Hepatocyte (in vitro differentiated cells): ENCODE measurements at regions not wholly inside any gene's neighbourhood (a gene's known extent, or its start where the extent isn't known, plus 50 kb on each side); places are given as distances from the start of the nearest gene placed in this dataset.

ENCODE experiments used
- DNase-seq: peaks from one replicate; pipeline ENCODE4 v3.0.0-alpha.2; 2016; ENCODE audit warnings: low spot score
- H2AFZ ChIP-seq: fragments of 200-600 bp; sonication (generic); 2 replicates; pipeline ENCODE4 v1.6.0; 2016; ENCODE audit warnings: antibody characterized with exemption, mild to moderate bottlenecking
- H3K27ac ChIP-seq: fragments of 200-600 bp; sonication (generic); 2 replicates; pipeline ENCODE4 v1.5.1; 2016; ENCODE audit warnings: mild to moderate bottlenecking
- H3K27me3 ChIP-seq: fragments of 200-600 bp; sonication (generic); 2 replicates; pipeline ENCODE4 v1.6.1; 2016
- H3K36me3 ChIP-seq: fragments of 200-600 bp; sonication (generic); replicated peaks from 2 replicates; pipeline ENCODE4 v1.5.1; 2016; ENCODE audit warnings: low read depth; ENCODE audit not compliant: insufficient read depth
- H3K4me1 ChIP-seq: fragments of 200-600 bp; sonication (generic); 2 replicates; pipeline ENCODE4 v1.5.1; 2016; ENCODE audit warnings: mild to moderate bottlenecking, moderate library complexity; ENCODE audit not compliant: insufficient read depth
- H3K4me2 ChIP-seq: fragments of 200-600 bp; sonication (generic); 2 replicates; pipeline ENCODE4 v1.6.0; 2016
- H3K4me3 ChIP-seq: fragments of 200-600 bp; sonication (generic); 2 replicates; pipeline ENCODE4 v1.5.1; 2016; ENCODE audit warnings: mild to moderate bottlenecking
- H3K79me2 ChIP-seq: fragments of 200-600 bp; sonication (generic); 2 replicates; pipeline ENCODE4 v1.6.0; 2017; ENCODE audit warnings: mild to moderate bottlenecking
- H3K9me2 ChIP-seq: fragments of 200-600 bp; sonication (generic); replicated peaks from 2 replicates; pipeline ENCODE4 v1.6.0; 2017; ENCODE audit warnings: mild to moderate bottlenecking; ENCODE audit not compliant: insufficient read depth
- H3K9me3 ChIP-seq: fragments of 200-600 bp; sonication (generic); 2 replicates; pipeline ENCODE4 v1.5.1; 2016; ENCODE audit warnings: low read depth, mild to moderate bottlenecking
- H4K20me1 ChIP-seq: fragments of 200-600 bp; sonication (generic); 2 replicates; pipeline ENCODE4 v1.6.0; 2016; ENCODE audit warnings: mild to moderate bottlenecking; ENCODE audit not compliant: insufficient read depth, poor library complexity, severe bottlenecking
- CTCF ChIP-seq: fragments of 200-600 bp; sonication (generic); IDR thresholded peaks from 2 replicates; pipeline ENCODE4 v1.5.1; 2016; ENCODE audit warnings: antibody characterized with exemption, mild to moderate bottlenecking; ENCODE audit not compliant: poor library complexity
- EZH2 ChIP-seq: fragments of 200-600 bp; sonication (generic); IDR thresholded peaks from 2 replicates; pipeline ENCODE4 v1.6.1; 2016; ENCODE audit warnings: antibody characterized with exemption, mild to moderate bottlenecking, borderline replicate concordance
- EZH2phosphoT487 ChIP-seq: fragments of 200-600 bp; sonication (generic); IDR thresholded peaks from one replicate; pipeline ENCODE4 v1.6.1; 2018; ENCODE audit warnings: antibody characterized with exemption, mild to moderate bottlenecking, low read depth, moderate library complexity; ENCODE audit not compliant: unreplicated experiment, severe bottlenecking
- WGBS: methylation state at CpG from one replicate; pipeline ENCODE4 v1.1.6; 2016; ENCODE audit warnings: low lambda C conversion rate; ENCODE audit errors: missing lambda C conversion rate; 5-methylcytosine and 5-hydroxymethylcytosine counted together

DNA sequence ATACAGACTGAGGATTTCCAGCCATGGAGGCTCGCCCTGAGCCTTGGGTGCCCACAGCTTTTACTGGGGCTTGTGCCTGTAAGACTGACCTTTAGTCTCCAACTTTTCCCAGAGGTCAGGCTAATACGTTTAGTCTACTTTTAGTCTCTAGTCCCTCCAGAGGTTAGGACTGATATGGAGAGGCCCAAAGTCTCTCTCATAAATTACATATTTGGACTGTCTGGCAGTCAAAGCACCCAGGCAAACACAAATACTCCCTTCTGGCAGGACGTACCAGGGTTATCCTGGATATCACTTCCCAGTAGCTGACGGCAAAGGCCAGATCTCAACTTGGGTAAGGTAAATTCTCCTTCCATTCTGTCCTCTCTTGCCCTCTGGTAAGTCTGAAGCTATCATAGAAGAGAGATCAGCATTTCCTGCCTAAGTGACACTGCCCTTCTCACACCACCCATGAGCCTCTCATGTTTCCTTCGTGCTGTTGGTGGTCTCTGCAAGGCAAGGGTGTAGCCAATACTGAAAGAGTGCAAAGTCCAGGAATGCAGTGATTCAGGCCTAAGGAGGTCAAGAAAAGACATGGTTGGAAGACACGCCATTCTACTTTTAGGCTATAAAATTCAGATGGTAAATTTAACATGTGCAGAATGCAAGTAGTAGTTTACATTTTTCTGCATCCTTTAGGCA, 69.3 kb upstream of the NEDD4L start:
- Histone ChIP-seq H3K9me2 (no peaks in the 10 kb centered on the region), H3K4me2 (no peak overlapping the region), H3K4me3 (no peak overlapping the region), H2AFZ (no peak overlapping the region), H4K20me1 (no peaks in the 10 kb centered on the region), H3K4me1 (peaks cover 6% of the 10 kb centered on the region), H3K79me2 (no peaks in the 10 kb centered on the region), H3K27ac (no peak overlapping the region), H3K9me3 (no peaks in the 10 kb centered on the region), H3K27me3 (no peaks in the 10 kb centered on the region), H3K36me3 (no peaks in the 10 kb centered on the region)
- 71% methylated on average over 6 of the region's 6 CpGs for WGBS
- TF ChIP-seq EZH2 = no peak
- TF ChIP-seq CTCF = no peak
- TF ChIP-seq EZH2phosphoT487 = no peak
- no peak for DNase-seq

- Histone ChIP-seq H3K4me3 (no peak overlapping the region), H3K79me2 (no peaks in the 10 kb centered on the region), H3K36me3 (no peaks in the 10 kb centered on the region), H4K20me1 (no peaks in the 10 kb centered on the region), H2AFZ (no peak overlapping the region), H3K4me1 (peaks cover 6% of the 10 kb centered on the region), H3K9me2 (no peaks in the 10 kb centered on the region), H3K9me3 (no peaks in the 10 kb centered on the region), H3K27ac (no peak overlapping the region), H3K4me2 (no peak overlapping the region), H3K27me3 (no peaks in the 10 kb centered on the region)
- TF ChIP-seq EZH2phosphoT487 = no peak
- no peak for TF ChIP-seq EZH2
- no peak for TF ChIP-seq CTCF
- no peak for DNase-seq
- WGBS = 95% methylated on average over 7 of the region's 7 CpGs
These were observed 70.1 kb upstream of the NEDD4L start for GRCh38 chr18:57973889-57974288.

GRCh38 chr18:57970356-57971095, 73.5 kb upstream of the NEDD4L start:
- Histone ChIP-seq H3K27ac (no peak overlapping the region), H3K79me2 (no peaks in the 10 kb centered on the region), H3K4me1 (no peaks in the 10 kb centered on the region), H3K9me2 (no peaks in the 10 kb centered on the region), H3K27me3 (no peaks in the 10 kb centered on the region), H3K4me3 (no peak overlapping the region), H3K9me3 (no peaks in the 10 kb centered on the region), H2AFZ (no peak overlapping the region), H3K4me2 (no peak overlapping the region), H4K20me1 (no peaks in the 10 kb centered on the region), H3K36me3 (no peaks in the 10 kb centered on the region)
- DNase-seq = no peak
- TF ChIP-seq EZH2 (no peak), CTCF (peak; percentile 16)
- WGBS = 91% methylated on average over 12 of the region's 12 CpGs

DNA sequence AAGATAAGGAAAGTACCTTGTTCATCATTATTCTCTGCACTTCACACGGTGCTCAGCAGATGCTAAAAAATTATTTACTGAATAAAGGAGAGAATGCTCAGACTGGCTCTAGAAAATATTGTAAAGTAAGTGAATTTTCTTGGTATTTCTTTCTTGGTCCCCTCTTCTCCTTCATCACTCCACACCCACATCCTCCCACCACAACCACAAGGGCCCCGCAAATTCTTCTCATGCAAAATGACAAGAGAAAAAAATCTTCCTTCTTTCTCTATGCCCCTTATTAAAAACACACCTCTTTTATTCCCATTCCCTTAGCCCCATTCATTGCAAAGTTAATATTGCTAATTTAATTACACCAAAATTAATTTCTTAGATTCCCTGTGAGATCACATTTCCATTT, 74.2 kb upstream of the NEDD4L start:
- no peaks in the 10 kb centered on the region for H3K36me3 ChIP-seq
- no peaks in the 10 kb centered on the region for H3K27me3 ChIP-seq
- H4K20me1 ChIP-seq = no peaks in the 10 kb centered on the region
- TF ChIP-seq CTCF (no peak), EZH2phosphoT487 (no peak), EZH2 (no peak)
- no peak for DNase-seq
- no peak overlapping the region for H3K4me2 ChIP-seq
- H3K9me3 ChIP-seq = no peaks in the 10 kb centered on the region
- H3K4me1 ChIP-seq = no peaks in the 10 kb centered on the region
- H3K27ac ChIP-seq = no peak overlapping the region
- no peaks in the 10 kb centered on the region for H3K9me2 ChIP-seq
- H3K4me3 ChIP-seq = no peak overlapping the region
- no peaks in the 10 kb centered on the region for H3K79me2 ChIP-seq
- no peak overlapping the region for H2AFZ ChIP-seq
- 85% methylated on average over 2 of the region's 2 CpGs for WGBS
